Fibroblast of the conjunctiva (primary cell): ENCODE measurements at regions not wholly inside any gene's neighbourhood (a gene's known extent, or its start where the extent isn't known, plus 50 kb on each side); places are given as distances from the start of the nearest gene placed in this dataset.
"Not testable (repeated sequence)": the region's sequence is repeated elsewhere in the genome, so short reads cannot be mapped to it uniquely, and the experiment has no call there.

Experiments
- DNase-seq: peaks from one replicate; pipeline ENCODE4 v3.0.0-alpha.2; 2010; ENCODE audit warnings: low read depth

- DNase-seq = not testable (repeated sequence)
Observed at GRCh38 chr6:120930500-120930899, 403.8 kb downstream of the TBC1D32 start.

GRCh38 chr6:120924214-120924613 lies 410.1 kb downstream of the TBC1D32 start:
- DNase-seq = no peak

GRCh38 chr6:120918137-120918536 lies 416.1 kb downstream of the TBC1D32 start:
- no peak for DNase-seq

- no peak for DNase-seq
Observed at GRCh38 chr6:120916844-120917243, 417.4 kb downstream of the TBC1D32 start.

GRCh38 chr6:120913486-120913885 lies 420.8 kb downstream of the TBC1D32 start:
- DNase-seq = no peak

GRCh38 chr6:120908767-120909166 lies 425.5 kb downstream of the TBC1D32 start:
- no peak for DNase-seq

- no peak for DNase-seq
Observed at GRCh38 chr6:120903836-120904235, 430.4 kb downstream of the TBC1D32 start.

GRCh38 chr6:120899932-120900331 lies 434.3 kb downstream of the TBC1D32 start:
- DNase-seq = no peak

GRCh38 chr6:120894077-120894476 lies 440.2 kb downstream of the TBC1D32 start:
- DNase-seq = no peak

- DNase-seq = no peak
Observed at GRCh38 chr6:120876931-120877330, 457.3 kb downstream of the TBC1D32 start.

- DNase-seq = no peak
Observed at GRCh38 chr6:120876424-120876823, 457.9 kb downstream of the TBC1D32 start.

GRCh38 chr6:120875900-120876299 lies 458.4 kb downstream of the TBC1D32 start:
- DNase-seq = no peak

GRCh38 chr6:120874422-120874821 lies 459.9 kb downstream of the TBC1D32 start:
- DNase-seq = no peak

GRCh38 chr6:120873125-120873865 lies 461.0 kb downstream of the TBC1D32 start:
- DNase-seq = no peak

- DNase-seq = no peak
Observed at GRCh38 chr6:120872262-120872578, 462.1 kb downstream of the TBC1D32 start.

- no peak for DNase-seq
Observed at GRCh38 chr6:120871416-120872261, 462.6 kb downstream of the TBC1D32 start.

GRCh38 chr6:120869397-120869796 lies 464.9 kb downstream of the TBC1D32 start:
- no peak for DNase-seq

- no peak for DNase-seq
Observed at GRCh38 chr6:120857422-120857821, 476.9 kb downstream of the TBC1D32 start.

- no peak for DNase-seq
Observed at GRCh38 chr6:120854583-120854982, 479.7 kb downstream of the TBC1D32 start.

GRCh38 chr6:120853489-120853888 lies 480.8 kb downstream of the TBC1D32 start:
- DNase-seq = no peak

- DNase-seq = no peak
Observed at GRCh38 chr6:120852293-120852849, 481.9 kb downstream of the TBC1D32 start.

- DNase-seq = no peak
Observed at GRCh38 chr6:120826253-120826652, 508.0 kb downstream of the TBC1D32 start.

GRCh38 chr6:120816794-120817193 lies 517.5 kb downstream of the TBC1D32 start:
- DNase-seq = no peak
